ENCODE measurements at regions not wholly inside any gene's neighbourhood (a gene's known extent, or its start where the extent isn't known, plus 50 kb on each side); places are given as distances from the start of the nearest gene placed in this dataset.

DNA sequence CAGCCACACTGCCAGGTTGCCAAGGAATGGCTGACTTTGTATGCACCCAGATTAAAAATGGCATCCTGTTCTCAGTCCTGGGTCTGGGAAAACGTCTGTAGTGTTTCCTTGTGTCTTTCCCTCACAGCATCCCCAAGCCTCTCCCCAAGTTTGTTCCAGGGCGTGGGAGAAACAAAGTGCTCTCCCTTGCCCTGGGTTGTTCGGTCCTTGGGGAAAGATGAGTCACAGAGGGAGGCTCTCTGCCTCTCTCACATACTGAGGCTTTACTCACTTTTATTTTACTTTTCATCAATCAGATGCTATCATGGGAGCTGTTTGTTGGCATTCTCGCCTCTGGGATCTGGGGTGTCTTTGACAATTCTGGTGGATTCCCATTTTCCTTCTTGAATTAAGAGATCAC lies 492.3 kb downstream of the XIRP2 start:
- H3K4me3 Mint-ChIP-seq: no peak overlapping the region

GRCh38 chr2:167380094-167380493 lies 491.8 kb downstream of the XIRP2 start:
- DNase-seq: no peak
- Mint-ChIP-seq H3K9me3 (no peaks in the 10 kb centered on the region), H3K4me3 (no peak overlapping the region), H3K4me1 (no peaks in the 10 kb centered on the region), H3K27ac (no peak overlapping the region), H3K27me3 (ENCODE audit: low read depth, poor library complexity) (peaks cover 8% of the 10 kb centered on the region), H3K36me3 (ENCODE audit: low read depth) (no peaks in the 10 kb centered on the region)
- TF ChIP-seq, protein P1, sequence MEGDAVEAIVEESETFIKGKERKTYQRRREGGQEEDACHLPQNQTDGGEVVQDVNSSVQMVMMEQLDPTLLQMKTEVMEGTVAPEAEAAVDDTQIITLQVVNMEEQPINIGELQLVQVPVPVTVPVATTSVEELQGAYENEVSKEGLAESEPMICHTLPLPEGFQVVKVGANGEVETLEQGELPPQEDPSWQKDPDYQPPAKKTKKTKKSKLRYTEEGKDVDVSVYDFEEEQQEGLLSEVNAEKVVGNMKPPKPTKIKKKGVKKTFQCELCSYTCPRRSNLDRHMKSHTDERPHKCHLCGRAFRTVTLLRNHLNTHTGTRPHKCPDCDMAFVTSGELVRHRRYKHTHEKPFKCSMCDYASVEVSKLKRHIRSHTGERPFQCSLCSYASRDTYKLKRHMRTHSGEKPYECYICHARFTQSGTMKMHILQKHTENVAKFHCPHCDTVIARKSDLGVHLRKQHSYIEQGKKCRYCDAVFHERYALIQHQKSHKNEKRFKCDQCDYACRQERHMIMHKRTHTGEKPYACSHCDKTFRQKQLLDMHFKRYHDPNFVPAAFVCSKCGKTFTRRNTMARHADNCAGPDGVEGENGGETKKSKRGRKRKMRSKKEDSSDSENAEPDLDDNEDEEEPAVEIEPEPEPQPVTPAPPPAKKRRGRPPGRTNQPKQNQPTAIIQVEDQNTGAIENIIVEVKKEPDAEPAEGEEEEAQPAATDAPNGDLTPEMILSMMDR (IDR thresholded peaks at IDR 0.05): no peak

More for the DNA sequence above, 492.3 kb downstream of the XIRP2 start:
- no peak for DNase-seq
- Mint-ChIP-seq H3K4me1 (no peaks in the 10 kb centered on the region), H3K27ac (no peak overlapping the region), H3K36me3 (ENCODE audit: low read depth) (no peaks in the 10 kb centered on the region), H3K9me3 (no peaks in the 10 kb centered on the region), H3K27me3 (ENCODE audit: low read depth, poor library complexity) (peaks cover 8% of the 10 kb centered on the region)
- TF ChIP-seq, protein P1 (IDR thresholded peaks at IDR 0.05): no peak

DNA sequence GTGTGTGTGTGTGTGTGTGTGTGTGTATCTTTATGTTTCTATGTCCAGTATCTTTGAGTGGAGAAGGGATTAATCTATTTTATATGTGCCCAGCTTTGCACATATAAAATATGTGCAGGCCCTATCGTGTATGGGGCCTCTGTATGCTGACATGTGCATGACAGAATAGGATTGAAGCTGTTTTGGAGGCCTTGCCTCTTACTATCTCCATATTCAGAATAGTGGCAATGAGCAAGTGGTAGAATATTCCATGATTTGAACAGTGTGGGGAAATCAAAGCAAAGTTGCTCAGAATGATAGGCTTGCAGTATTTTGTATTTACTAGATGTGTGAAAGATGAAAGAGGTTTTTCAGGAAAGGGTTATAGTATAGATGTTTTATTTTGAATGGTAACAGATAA lies 480.8 kb downstream of the XIRP2 start:
- Mint-ChIP-seq H3K4me3 (no peak overlapping the region), H3K9me3 (no peaks in the 10 kb centered on the region), H3K4me1 (no peaks in the 10 kb centered on the region), H3K27ac (no peak overlapping the region), H3K27me3 (ENCODE audit: low read depth, poor library complexity) (peaks cover 3% of the 10 kb centered on the region), H3K36me3 (ENCODE audit: low read depth) (no peaks in the 10 kb centered on the region)
- TF ChIP-seq, protein P1 (IDR thresholded peaks at IDR 0.05): no peak
- DNase-seq: no peak

DNA sequence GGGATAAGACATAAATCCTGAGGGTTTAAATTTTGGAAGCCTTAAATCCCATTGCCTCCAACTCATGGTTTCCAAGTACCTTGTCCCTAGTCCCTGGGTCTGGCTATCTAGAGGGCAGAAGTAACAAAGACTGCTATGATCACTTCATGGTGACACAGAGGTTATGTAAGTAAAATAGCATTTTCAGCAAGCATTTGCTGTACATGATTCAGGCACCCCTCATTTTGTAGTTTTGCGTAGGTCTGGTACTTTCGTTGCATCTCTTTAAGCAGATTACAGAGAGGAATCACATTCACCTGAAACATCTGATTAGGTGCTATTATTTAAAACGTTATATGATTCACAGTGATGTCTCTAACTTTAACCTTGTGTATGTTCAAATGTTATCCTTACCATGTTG lies 480.1 kb downstream of the XIRP2 start:
- no peak overlapping the region for H3K27ac Mint-ChIP-seq
- H3K9me3 Mint-ChIP-seq: no peaks in the 10 kb centered on the region
- H3K27me3 Mint-ChIP-seq (ENCODE audit: low read depth, poor library complexity): peaks cover 3% of the 10 kb centered on the region
- DNase-seq: no peak
- no peaks in the 10 kb centered on the region for H3K36me3 Mint-ChIP-seq (ENCODE audit: low read depth)
- no peaks in the 10 kb centered on the region for H3K4me1 Mint-ChIP-seq
- TF ChIP-seq, protein P1 (IDR thresholded peaks at IDR 0.05): no peak
- H3K4me3 Mint-ChIP-seq: no peak overlapping the region

DNA sequence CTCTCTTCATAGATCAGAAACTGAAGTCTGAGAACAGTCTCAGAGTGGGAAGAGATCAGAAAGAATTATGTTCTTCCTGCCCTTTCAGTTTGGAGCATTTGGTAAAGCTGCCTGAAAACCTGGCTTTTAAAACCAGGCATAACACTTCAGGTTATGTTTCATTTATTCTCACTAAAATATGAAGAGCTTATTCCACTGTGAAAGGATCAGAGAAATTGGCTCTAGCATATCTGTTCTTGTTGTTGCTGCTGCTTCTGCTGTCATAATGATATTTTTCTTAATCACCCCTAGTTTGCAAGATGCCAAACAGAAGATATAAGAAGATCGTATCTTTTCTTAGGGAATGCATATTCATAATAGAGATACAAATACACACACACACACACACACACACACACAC lies 476.9 kb downstream of the XIRP2 start:
- H3K36me3 Mint-ChIP-seq (ENCODE audit: low read depth): no peaks in the 10 kb centered on the region

DNA sequence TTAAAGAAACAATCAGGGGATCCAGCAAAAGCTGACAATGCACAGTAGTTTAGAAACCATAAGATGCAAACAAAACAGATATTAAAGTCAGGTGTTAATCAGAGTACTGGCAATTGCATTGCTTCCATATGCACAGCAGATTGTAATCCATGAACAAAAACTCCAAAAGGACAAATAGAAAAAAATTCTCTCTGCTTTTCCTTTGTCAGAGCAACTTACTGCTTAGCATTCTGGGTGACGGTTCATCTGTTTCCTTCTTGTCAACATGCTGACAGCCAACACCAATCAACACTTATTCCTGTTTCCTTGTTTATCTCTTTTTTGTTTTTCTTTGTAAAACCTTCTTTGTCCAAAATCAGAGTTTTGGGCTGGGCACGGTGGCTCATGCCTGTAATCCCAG lies 473.1 kb downstream of the XIRP2 start:
- no peaks in the 10 kb centered on the region for H3K4me1 Mint-ChIP-seq
- TF ChIP-seq, protein P1 (IDR thresholded peaks at IDR 0.05): no peak
- H3K9me3 Mint-ChIP-seq: no peaks in the 10 kb centered on the region
- no peaks in the 10 kb centered on the region for H3K27me3 Mint-ChIP-seq (ENCODE audit: low read depth, poor library complexity)
- no peaks in the 10 kb centered on the region for H3K36me3 Mint-ChIP-seq (ENCODE audit: low read depth)
- H3K27ac Mint-ChIP-seq: no peak overlapping the region
- no peak overlapping the region for H3K4me3 Mint-ChIP-seq
- DNase-seq: no peak

More for the DNA sequence above, 476.9 kb downstream of the XIRP2 start:
- TF ChIP-seq, protein P1 (IDR thresholded peaks at IDR 0.05): no peak
- Mint-ChIP-seq H3K9me3 (no peaks in the 10 kb centered on the region), H3K4me1 (no peaks in the 10 kb centered on the region), H3K27ac (no peak overlapping the region), H3K4me3 (no peak overlapping the region), H3K27me3 (ENCODE audit: low read depth, poor library complexity) (no peaks in the 10 kb centered on the region)
- no peak for DNase-seq
